Activated CD4-positive, alpha-beta T cell treated with anti-CD3 and anti-CD28 coated beads, Interleukin-2, amount 50 U/mL, for 24 hours (primary cell): ENCODE measurements at regions not wholly inside any gene's neighbourhood (a gene's known extent, or its start where the extent isn't known, plus 50 kb on each side); places are given as distances from the start of the nearest gene placed in this dataset.

ENCODE experiments used
- DNase-seq, 2 donors: peaks; one replicate each; pipeline ENCODE4 v3.0.0-alpha.2; 2020; ENCODE audit warnings: low read depth in 1 of 2, low spot score in 1 of 2

GRCh38 chr2:176501617-176502016 lies 232.4 kb downstream of the MTX2 start:
- DNase-seq: no peak

DNA sequence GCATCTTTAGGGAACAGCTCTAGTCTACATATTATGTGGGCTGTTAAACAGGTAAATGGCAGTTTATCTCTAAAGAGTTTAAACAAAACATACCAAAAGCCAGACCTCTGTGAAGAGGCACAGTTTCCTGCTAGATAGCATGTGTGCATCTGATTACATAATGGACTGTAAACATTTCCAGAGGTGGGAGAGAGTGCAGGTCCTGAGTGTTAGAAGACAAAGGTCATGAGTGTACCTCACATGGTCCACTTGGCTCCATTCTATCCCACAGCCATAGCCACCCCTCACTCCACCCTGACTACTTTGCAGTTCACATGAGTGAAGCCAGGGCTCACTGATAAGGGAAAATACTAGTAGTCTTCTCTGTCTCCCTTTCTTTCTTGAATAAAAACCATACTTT lies 233.4 kb downstream of the MTX2 start:
- no peak for DNase-seq

DNA sequence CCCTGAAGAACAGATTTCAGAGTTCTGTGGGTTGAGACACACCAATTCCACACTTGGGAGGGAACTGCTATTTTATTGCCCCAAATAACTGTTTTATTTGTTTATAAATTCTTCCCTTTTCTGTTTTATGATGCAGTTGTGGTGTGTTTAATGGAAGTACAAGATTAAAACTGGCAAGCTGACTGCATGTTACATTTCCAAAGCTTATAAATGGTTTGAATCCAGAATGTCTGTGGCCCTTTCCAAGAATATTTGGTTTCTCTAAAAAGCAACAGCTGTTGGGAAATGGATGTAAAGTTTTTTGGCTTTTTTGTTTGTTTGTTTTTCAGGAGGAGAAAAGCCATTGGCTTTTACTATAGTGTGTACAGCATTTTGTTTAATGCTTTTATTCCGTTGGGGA lies 234.5 kb downstream of the MTX2 start:
- no peak for DNase-seq

GRCh38 chr2:176504440-176504839 lies 235.2 kb downstream of the MTX2 start:
- no peak for DNase-seq

GRCh38 chr2:176507786-176508185 lies 238.5 kb downstream of the MTX2 start:
- no peak for DNase-seq

- no peak for DNase-seq
These were observed 239.1 kb downstream of the MTX2 start for GRCh38 chr2:176508374-176508773.

GRCh38 chr2:176508984-176509740 lies 239.9 kb downstream of the MTX2 start:
- no peak for DNase-seq

DNA sequence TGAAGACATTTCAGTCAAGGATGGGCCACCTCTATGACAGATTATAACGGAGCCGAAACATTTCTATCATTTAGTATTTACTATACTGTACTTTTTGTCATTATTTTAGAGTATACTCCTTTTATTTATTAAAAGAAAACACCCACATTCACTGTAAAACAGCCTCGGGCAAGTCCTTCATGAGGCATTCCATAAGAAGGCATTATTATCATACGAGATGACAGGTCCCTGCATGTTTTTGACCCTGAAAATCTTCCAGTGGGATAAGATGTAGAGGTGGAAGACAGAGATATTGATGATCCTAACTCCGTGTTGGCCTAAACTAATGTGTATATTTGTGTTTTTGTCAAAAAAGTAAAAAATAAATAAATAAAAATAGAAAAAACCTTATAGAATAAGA lies 245.0 kb downstream of the MTX2 start:
- DNase-seq: no peak

DNA sequence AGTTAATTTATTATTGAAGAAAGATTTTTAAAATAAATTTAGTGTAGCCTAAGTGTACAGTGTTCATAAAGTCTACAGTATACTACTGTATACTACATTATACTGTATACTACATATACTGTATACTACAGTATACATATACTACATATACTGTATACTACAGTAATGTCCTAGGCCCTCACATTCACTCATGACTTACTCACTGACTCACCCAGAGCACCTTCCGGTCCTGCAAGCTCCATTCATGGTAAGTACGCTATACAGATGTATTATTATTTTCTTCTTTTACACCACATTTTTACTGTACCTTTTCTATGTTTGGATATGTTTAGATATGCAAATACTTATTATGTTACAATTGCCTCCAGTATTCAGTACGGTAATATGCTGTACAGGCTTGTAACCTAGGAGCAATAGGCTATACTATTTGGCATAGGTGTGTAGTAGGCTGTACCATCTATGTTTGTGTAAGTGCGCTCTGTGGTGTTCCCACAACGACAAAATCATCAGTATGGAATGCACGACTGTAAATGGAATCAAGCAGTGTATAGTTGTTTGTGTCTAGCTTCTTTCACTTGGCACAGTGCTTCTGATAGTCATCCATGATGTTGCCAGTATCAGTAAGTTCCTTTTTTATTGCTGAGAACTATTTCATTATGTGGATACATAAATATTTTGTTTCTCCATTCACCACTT lies 245.7 kb downstream of the MTX2 start:
- DNase-seq: no peak

DNA sequence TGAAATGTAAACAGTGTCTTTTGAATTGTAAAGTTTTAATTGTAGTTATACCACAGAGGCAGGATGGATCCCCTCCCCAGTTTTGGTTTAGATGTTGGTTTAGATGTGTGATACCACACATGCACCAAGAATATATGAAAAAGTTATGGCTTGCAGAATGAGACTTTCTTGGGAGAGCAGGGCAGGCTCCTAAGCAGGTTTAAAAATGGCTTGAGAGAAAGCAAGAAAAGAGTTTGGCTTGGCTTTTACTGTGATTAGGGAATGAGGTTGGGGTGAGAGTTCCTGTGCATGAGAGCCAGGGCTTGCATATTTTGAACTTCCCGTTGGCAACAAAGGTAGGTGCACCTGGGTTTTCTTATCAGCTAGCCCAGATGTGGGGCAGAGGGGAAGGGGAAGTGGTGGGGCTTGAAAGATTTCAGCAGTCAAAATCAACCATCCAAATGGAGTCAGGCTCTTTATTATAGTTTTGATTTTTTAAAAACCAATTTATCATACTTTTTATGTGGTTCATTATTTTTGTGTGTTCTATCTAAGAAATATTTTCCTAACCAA lies 246.9 kb downstream of the MTX2 start:
- no peak for DNase-seq

DNA sequence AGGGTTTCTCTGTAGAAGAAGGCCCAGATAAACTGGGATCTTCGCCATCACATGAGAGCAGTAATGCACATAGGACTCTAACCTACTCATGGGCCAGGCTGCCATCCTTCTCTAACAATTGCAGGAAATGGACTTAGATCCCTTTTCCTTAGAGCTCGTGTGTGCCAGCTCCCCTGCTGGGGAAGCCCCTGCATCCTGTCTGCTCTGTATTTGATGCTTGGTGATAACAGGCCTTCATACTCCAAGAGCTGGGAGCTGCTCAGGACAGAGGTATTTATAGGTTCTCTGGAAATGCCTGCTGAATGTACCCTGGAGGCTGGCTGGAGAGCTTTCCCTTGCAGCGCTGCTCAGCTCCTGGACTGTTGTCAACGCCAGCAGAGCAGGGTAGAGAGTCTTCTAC lies 249.6 kb downstream of the MTX2 start:
- DNase-seq: no peak

- DNase-seq: no peak
These were observed 252.8 kb downstream of the MTX2 start for GRCh38 chr2:176521878-176522670.

DNA sequence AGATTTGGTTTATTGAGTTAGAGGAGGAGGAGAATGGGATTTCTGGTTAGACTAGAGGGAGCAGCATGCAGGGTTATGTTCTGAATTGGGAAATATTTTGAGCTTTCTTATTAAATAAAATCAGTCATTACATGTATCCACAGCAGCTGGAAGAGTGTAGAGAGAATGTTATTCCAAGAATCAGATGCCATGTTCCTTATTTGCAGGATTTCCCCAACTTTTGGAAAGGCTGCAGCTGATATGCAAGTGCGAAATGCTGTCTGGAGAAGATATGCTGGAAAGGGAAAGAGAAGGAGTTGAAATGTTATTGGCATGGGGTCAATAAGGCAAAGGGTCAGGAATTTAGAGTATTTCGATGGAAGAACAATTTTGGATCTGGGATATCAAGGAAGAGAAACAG lies 255.8 kb downstream of the MTX2 start:
- DNase-seq: no peak

DNA sequence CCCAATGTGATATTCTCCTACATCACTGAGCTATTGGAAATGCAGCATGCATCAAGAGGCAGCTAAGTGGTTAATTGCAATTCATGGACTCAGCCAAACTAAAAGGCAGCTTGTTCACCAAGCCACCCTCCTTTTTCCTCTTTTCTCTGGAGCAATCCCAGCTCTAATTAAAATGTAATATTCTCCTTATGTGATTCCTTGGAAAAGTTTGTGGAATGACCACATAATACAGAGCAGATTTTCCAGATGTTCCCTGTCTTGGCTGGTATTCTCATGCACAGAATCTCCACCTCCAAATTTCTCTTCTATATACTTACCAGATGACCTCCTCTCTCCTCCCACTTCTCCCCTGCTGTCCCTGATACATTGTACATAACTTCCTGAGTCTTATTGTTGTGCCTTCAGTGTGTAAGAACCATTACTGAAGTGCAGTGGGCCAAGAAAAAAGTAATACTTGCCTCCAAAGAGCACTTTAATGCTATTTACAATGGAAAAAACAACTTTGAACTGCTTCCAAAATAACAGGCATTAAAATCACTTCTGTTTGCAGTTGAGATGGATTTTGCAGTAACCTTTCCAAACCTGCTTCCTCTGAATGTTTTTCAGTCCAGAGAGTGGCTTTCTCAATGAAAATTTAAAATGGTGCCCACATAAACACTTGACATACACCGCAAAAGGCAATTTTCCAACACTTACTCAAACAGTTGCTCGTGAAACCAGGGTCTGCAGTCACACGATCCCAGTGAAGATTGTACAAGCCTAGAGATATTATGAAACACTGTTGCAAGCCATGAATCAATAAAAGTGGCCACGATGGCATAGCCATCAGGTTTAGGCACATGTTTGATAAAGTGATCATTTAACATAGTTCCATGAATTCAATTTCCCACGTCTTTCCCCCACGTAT lies 258.0 kb downstream of the MTX2 start:
- DNase-seq: no peak

DNA sequence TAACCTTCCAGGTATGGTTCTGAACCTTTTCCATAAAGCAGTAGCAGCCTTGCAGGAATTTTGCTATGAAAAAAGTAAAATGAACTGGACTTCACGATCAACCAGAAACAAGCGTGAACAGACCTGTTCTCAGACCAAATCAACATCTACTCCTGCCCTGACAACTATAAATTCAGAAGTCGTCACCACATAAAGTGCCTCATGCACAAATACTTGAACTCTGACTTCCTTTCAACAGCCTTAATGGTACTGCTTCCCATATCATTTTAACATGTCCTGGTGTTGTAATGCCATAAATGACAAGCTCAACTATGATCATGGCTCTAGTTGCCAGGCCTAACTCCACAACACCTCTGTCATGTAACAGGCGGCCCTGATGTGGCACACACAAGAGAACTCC lies 262.4 kb downstream of the MTX2 start:
- DNase-seq: no peak

DNA sequence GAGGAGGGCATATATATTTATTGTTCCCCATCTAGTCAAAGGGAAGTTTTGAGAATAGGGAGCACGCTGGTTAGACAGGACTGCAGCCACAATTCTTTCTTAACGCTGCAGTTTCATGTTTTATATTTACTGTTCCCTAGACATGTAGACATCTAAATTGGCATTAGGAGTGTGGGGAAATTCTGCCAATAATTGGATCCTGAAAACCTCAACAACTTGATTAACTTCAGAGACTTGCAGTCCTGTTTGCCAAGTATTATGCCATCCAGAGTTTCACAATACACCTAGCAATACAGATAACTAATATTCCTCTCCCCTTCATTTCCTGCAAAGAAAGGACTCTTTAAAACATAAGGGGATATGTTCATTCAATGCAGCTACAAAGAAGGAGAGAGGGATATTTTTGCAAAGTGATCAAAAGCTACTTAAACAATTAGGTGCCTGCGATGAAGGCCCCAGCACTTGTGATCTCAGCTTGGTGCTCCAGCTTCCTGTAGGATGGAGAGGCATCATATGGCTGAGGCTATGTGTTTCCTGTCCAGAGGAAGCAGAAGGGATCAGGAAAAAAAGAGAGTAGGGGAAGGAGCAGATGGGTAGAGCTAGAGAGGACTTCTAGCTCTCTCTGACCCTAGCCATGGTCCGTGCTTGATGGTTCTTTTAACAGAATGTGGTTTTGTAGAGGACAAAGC lies 264.4 kb downstream of the MTX2 start:
- no peak for DNase-seq

GRCh38 chr2:176534798-176535466 lies 265.7 kb downstream of the MTX2 start:
- no peak for DNase-seq

DNA sequence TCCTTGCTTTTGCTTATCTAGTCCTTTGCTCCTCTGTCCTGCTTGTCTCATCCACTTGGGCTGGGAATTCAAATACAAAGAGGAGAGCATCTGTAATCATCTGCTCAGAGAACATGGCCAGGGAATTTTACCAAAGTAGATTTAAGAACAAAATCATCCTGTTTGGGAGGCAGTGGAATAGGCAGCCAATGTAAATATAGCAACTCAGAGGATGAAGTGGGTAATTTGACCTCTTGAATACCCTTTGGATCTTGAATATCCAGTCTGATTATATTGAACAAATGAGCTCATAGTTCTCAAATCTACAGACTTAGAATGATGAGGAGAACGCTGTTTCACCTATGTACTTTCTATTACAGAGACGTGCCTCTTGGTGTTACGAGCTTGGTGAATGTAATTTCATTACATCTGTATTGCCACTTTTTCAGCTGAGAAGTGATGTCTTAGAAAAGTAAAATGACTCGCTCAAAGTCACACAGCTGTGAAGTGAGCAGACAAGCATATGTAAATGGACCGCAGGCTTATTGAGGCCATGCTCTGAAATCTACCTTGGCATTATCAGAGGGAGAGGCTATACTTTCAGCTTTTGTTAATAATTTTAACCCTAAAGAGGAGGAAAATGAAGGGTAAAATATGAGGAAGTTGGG lies 266.3 kb downstream of the MTX2 start:
- no peak for DNase-seq
